ENCODE measurements at regions not wholly inside any gene's neighbourhood (a gene's known extent, or its start where the extent isn't known, plus 50 kb on each side); places are given as distances from the start of the nearest gene placed in this dataset.

DNA sequence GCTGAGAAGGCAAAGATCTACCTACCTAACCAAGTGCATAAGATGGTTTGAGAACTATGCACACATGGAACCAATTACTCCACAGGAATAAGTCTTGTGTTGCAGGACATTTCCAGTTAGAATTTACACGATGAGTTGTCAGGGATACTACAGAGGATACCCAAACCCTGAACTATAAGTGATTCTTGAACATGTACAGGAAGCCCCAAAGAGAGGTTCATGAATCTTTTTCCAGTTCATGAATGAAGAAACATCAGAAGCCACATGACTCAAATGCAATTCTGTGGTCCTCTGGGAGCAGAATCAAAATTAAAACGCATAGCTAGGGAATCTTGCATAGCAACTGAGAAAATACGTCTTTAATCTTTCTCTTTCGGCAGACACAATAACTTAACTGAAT lies 114.1 kb upstream of the LMCD1 start:
- TF ChIP-seq POLR2AphosphoS5 (IDR thresholded peaks at IDR 0.05; ENCODE audit: low read depth, low read length) (no peak), POLR2A (IDR thresholded peaks at IDR 0.05; ENCODE audit: low read depth, low read length) (no peak), TAF1 (IDR thresholded peaks at IDR 0.05; ENCODE audit: low read depth, low read length) (no peak), PAX5 (IDR thresholded peaks at IDR 0.05; ENCODE audit: insufficient read depth, low read length, severe bottlenecking) (no peak), POU2F2 (IDR thresholded peaks at IDR 0.05; ENCODE audit: low read depth, low read length) (no peak), SPI1 (IDR thresholded peaks at IDR 0.05; ENCODE audit: low read depth, low read length) (no peak)

All from GM12891 (cell line).